ENCODE measurements at regions not wholly inside any gene's neighbourhood (a gene's known extent, or its start where the extent isn't known, plus 50 kb on each side); places are given as distances from the start of the nearest gene placed in this dataset.

DNA sequence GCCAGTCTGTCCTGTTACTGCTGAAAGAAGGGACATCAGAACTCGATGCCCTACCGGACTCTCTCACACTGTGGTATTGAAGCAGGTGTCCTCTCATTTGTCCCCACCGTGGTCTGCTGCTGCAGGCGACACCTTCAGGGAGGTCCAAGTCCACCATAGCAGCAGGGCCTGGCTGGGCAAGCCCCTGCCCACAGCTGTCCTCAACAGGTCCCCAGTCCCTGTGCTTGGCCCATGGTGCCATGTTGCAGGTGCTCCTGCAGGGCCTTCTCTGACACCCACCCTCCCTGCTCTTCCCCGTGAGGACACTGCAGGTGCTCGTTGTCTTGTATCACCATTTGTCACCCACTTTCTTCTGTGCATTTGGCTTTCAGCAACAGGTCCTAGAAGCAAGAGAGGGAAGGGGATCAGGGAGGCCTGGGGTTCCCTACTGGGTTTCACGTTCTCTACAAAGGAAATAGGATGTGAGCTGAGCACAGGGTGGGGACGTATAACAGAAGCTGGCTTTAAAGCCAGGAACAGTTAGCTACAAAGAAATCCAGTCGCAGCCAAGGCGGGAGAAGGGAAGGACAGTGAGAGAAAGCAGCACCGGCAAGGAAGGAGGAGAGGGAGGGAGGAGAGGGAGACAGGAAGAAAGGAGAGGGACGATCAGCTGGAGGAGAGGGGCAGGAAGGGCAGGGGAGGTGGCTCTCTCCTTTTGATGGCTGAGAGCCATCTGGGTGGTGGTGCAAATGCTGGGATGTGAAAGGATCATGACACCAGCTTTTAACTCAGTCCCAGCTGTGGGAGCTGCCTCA is 117.7 kb upstream of the FRMD4A start:
- intact Hi-C loops (cut with DNase I; ENCODE audit: low total_unique reads): no loop called here
- DNase-seq (ENCODE audit: low spot score in 2 of 2): no peak
- 65 to 67% methylated on average over 10 to 12 of the region's 12 CpGs for WGBS, 2 donors
- TF ChIP-seq POLR2A (IDR thresholded peaks at IDR 0.05): no peak
- TF ChIP-seq, protein P1, sequence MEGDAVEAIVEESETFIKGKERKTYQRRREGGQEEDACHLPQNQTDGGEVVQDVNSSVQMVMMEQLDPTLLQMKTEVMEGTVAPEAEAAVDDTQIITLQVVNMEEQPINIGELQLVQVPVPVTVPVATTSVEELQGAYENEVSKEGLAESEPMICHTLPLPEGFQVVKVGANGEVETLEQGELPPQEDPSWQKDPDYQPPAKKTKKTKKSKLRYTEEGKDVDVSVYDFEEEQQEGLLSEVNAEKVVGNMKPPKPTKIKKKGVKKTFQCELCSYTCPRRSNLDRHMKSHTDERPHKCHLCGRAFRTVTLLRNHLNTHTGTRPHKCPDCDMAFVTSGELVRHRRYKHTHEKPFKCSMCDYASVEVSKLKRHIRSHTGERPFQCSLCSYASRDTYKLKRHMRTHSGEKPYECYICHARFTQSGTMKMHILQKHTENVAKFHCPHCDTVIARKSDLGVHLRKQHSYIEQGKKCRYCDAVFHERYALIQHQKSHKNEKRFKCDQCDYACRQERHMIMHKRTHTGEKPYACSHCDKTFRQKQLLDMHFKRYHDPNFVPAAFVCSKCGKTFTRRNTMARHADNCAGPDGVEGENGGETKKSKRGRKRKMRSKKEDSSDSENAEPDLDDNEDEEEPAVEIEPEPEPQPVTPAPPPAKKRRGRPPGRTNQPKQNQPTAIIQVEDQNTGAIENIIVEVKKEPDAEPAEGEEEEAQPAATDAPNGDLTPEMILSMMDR (IDR thresholded peaks at IDR 0.05): no peak
- no peak overlapping the region for H3K4me3 ChIP-seq (ENCODE audit: low read depth, poor library complexity, severe bottlenecking)

DNA sequence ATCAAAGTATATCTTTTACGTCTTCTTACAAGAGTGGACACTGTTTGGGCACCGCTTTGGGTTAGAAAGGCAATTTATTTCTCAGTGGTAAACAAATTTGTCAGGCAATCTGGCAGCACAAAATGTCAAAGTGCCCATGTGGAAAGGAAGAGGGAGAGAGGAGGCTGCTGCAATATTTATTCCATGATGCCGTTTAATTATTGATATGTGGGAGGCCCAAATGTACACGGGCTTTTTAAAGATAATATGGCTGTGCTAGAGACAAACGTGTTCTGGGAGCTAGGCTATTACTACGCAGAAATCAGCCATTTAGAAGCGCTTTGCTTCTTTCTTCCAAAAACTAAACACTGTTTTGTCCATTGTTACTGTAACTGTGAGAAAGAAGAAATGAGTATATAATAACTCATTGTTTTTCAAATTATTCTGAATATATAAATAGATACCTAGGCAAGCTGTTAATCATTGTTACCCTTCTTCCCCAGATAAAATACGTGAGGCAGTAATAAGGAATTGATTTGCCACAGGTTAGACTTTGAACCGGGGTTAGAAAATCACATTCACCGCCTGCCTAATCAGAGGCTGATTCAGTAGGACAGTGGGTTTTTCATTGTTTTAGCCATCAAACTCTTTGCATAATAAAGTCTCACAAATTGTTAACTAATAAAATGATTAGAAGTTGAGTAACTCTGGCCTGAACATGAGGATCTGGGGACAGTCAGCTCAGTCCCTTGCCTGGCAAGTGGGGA is 116.5 kb upstream of the FRMD4A start:
- TF ChIP-seq, protein P1 (IDR thresholded peaks at IDR 0.05): no peak
- no peak for TF ChIP-seq POLR2A (IDR thresholded peaks at IDR 0.05)
- WGBS, 2 donors: 86% methylated on average over 10 of the region's 10 CpGs
- intact Hi-C loops (cut with DNase I; ENCODE audit: low total_unique reads): no loop called here
- H3K4me3 ChIP-seq (ENCODE audit: low read depth, poor library complexity, severe bottlenecking): no peak overlapping the region
- no peak for DNase-seq (ENCODE audit: low spot score in 2 of 2)

DNA sequence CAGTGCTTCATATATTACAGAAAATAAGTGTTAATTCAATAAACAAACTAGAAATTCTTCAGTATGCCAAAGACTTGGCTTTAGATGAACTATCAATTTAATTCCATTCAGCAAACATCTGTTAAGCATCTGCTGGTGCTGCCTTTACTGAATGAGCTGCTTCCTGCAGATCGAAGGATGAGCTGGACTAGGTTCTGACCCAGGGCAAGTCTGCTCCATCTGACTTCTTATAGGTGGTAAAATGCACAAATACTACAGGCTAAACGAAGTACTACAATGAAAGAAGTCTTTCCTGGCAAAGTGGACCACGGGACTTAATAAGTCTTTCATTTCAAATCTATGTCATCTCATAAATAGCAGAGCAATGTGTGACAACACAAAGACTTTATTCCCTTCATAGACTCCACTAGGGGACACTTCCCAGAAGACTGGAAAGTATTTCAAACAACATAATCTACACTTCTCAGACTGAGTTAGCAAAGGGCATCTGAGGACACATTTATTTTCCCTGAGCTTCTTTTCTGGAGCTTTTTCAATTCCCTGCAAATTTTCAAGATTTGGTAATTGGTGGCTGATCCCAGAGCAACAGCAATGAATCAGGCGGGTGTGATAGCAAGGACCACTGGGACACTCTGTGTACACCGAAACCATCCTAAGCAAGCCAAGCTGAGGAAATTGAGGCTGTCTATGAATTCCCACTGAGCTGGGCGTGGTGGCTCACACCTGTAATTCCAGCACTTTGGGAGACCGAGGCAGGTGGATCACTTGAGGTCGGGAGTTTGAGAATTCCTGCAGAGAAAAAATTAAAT is 108.9 kb upstream of the FRMD4A start:
- TF ChIP-seq POLR2A (IDR thresholded peaks at IDR 0.05): no peak
- TF ChIP-seq, protein P1 (IDR thresholded peaks at IDR 0.05): no peak
- 55 to 58% methylated on average over 8 of the region's 8 CpGs for WGBS, 2 donors
- no peak for DNase-seq (ENCODE audit: low spot score in 2 of 2)
- no peak overlapping the region for H3K4me3 ChIP-seq (ENCODE audit: low read depth, poor library complexity, severe bottlenecking)
- intact Hi-C loops (cut with DNase I; ENCODE audit: low total_unique reads): no loop called here

DNA sequence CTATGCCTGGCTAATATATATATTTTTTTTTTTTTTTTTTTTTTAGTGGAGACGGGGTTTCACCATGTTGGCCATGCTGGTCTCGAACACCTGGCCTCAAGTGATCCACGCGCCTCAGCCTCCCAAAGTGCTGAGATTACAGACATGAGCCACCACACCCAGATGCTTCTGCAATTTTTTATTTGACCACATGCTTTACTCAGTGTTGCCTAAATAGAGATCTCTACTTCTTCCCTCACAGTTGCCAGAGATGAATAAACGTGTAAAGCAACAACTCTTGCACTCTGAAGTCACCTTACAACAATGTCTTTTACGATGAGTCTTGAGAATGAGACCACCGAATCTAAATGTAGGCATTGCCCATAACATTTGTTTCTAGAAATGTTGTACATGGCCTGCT is 107.9 kb upstream of the FRMD4A start:
- no peak for DNase-seq (ENCODE audit: low spot score in 2 of 2)
- no peak overlapping the region for H3K4me3 ChIP-seq (ENCODE audit: low read depth, poor library complexity, severe bottlenecking)
- WGBS, 2 donors: 77 to 82% methylated on average over 7 of the region's 7 CpGs
- intact Hi-C loops (cut with DNase I; ENCODE audit: low total_unique reads): no loop called here
- no peak for TF ChIP-seq POLR2A (IDR thresholded peaks at IDR 0.05)
- TF ChIP-seq, protein P1 (IDR thresholded peaks at IDR 0.05): no peak

DNA sequence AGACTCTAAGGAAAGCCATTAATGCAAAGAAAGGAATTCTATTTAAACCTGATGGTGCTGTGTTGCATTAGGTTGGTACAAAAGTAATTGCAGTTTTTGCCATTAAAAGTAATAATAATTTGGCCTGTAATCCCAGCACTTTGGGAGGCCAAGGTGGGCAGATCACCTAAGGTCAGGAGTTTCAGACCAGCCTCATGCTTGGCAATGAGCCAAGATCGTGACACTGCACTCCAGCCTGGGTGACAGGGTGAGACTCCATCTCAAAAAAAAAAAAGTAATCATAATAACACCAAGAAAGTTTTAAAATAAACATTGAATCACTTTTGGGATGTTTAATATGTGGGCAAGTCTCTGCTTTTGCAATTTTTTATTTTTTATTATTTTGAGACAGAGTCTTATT is 107.3 kb upstream of the FRMD4A start:
- DNase-seq (ENCODE audit: low spot score in 2 of 2): no peak
- no peak overlapping the region for H3K4me3 ChIP-seq (ENCODE audit: low read depth, poor library complexity, severe bottlenecking)
- TF ChIP-seq, protein P1 (IDR thresholded peaks at IDR 0.05): no peak
- no peak for TF ChIP-seq POLR2A (IDR thresholded peaks at IDR 0.05)
- intact Hi-C loops (cut with DNase I; ENCODE audit: low total_unique reads): no loop called here
- 9 to 15% methylated on average over 1 of the region's 1 CpG for WGBS, 2 donors

All from lower leg skin (tissue), 4 donors.